Activated naive CD4-positive, alpha-beta T cell treated with anti-CD3 and anti-CD28 coated beads for 36 hours (primary cell): ENCODE measurements at regions not wholly inside any gene's neighbourhood (a gene's known extent, or its start where the extent isn't known, plus 50 kb on each side); places are given as distances from the start of the nearest gene placed in this dataset.

ENCODE experiments used
- CTCF ChIA-PET: fragments of 350-600 bp; sonication (Branson Sonifier 250); formaldehyde crosslinking; loops from one replicate; lab custom pipeline; 2021; ENCODE audit warnings: antibody characterized with exemption; lab: Charles Lee
- DNase-seq: peaks from one replicate; pipeline ENCODE4 v3.0.0-alpha.2; 2020
- H3K27ac Mint-ChIP-seq: one replicate; pipeline ENCODE4 v1.8.0; 2021; ENCODE audit warnings: mild to moderate bottlenecking, mixed read lengths
- H3K27me3 Mint-ChIP-seq: one replicate; pipeline ENCODE4 v1.8.0; 2021; ENCODE audit warnings: low read depth, mixed read lengths
- H3K36me3 Mint-ChIP-seq: one replicate; pipeline ENCODE4 v1.8.0; 2021; ENCODE audit warnings: low read depth, mixed read lengths
- H3K4me1 Mint-ChIP-seq: one replicate; pipeline ENCODE4 v1.8.0; 2021; ENCODE audit warnings: low read depth, mixed read lengths
- H3K4me3 Mint-ChIP-seq: one replicate; pipeline ENCODE4 v1.8.0; 2021; ENCODE audit warnings: mild to moderate bottlenecking, moderate library complexity, mixed read lengths
- H3K9me3 Mint-ChIP-seq: one replicate; pipeline ENCODE4 v1.8.0; 2021; ENCODE audit warnings: mixed read lengths
- intact Hi-C: fragments of 100-400 bp; cut with micrococcal nuclease; formaldehyde crosslinking; loops from one replicate; pipeline ENCODE4 v1.15.1; 2023

GRCh38 chr4:125043486-125043885 lies 271.3 kb upstream of the FAT4 start:
- CTCF ChIA-PET = no interaction called here
- Mint-ChIP-seq H3K27me3 (no peaks in the 10 kb centered on the region), H3K4me1 (no peaks in the 10 kb centered on the region), H3K9me3 (peaks cover 4% of the 10 kb centered on the region), H3K27ac (no peak overlapping the region), H3K36me3 (no peaks in the 10 kb centered on the region), H3K4me3 (no peak overlapping the region)
- intact Hi-C loops = no loop called here
- DNase-seq = no peak

- no peaks in the 10 kb centered on the region for H3K4me1 Mint-ChIP-seq
- no peaks in the 10 kb centered on the region for H3K27me3 Mint-ChIP-seq
- no peak overlapping the region for H3K27ac Mint-ChIP-seq
- no peak for DNase-seq
- H3K36me3 Mint-ChIP-seq = no peaks in the 10 kb centered on the region
- no peak overlapping the region for H3K4me3 Mint-ChIP-seq
- CTCF ChIA-PET = no interaction called here
- peaks cover 4% of the 10 kb centered on the region for H3K9me3 Mint-ChIP-seq
- intact Hi-C loops = no loop called here
Measured at GRCh38 chr4:125042041-125042440, 272.7 kb upstream of the FAT4 start.

GRCh38 chr4:125041372-125041930 lies 273.3 kb upstream of the FAT4 start:
- peaks cover 4% of the 10 kb centered on the region for H3K9me3 Mint-ChIP-seq
- H3K36me3 Mint-ChIP-seq = no peaks in the 10 kb centered on the region
- no peaks in the 10 kb centered on the region for H3K4me1 Mint-ChIP-seq
- intact Hi-C loops = no loop called here
- CTCF ChIA-PET = no interaction called here
- H3K4me3 Mint-ChIP-seq = no peak overlapping the region
- no peaks in the 10 kb centered on the region for H3K27me3 Mint-ChIP-seq
- no peak overlapping the region for H3K27ac Mint-ChIP-seq
- DNase-seq = no peak

GRCh38 chr4:125039550-125039949 lies 275.2 kb upstream of the FAT4 start:
- H3K27me3 Mint-ChIP-seq = no peaks in the 10 kb centered on the region
- DNase-seq = no peak
- no peak overlapping the region for H3K4me3 Mint-ChIP-seq
- intact Hi-C loops = no loop called here
- H3K27ac Mint-ChIP-seq = no peak overlapping the region
- no peaks in the 10 kb centered on the region for H3K4me1 Mint-ChIP-seq
- H3K36me3 Mint-ChIP-seq = no peaks in the 10 kb centered on the region
- CTCF ChIA-PET = no interaction called here
- H3K9me3 Mint-ChIP-seq = peaks cover 5% of the 10 kb centered on the region

- Mint-ChIP-seq H3K27ac (no peak overlapping the region), H3K4me3 (no peak overlapping the region), H3K36me3 (no peaks in the 10 kb centered on the region), H3K4me1 (no peaks in the 10 kb centered on the region), H3K27me3 (no peaks in the 10 kb centered on the region), H3K9me3 (no peaks in the 10 kb centered on the region)
- no peak for DNase-seq
- CTCF ChIA-PET = no interaction called here
- intact Hi-C loops = no loop called here
Measured at GRCh38 chr4:125022855-125023501, 291.8 kb upstream of the FAT4 start.

GRCh38 chr4:125021189-125021588 lies 293.6 kb upstream of the FAT4 start:
- no peaks in the 10 kb centered on the region for H3K27me3 Mint-ChIP-seq
- intact Hi-C loops = no loop called here
- no peaks in the 10 kb centered on the region for H3K36me3 Mint-ChIP-seq
- DNase-seq = no peak
- no peak overlapping the region for H3K4me3 Mint-ChIP-seq
- no peak overlapping the region for H3K27ac Mint-ChIP-seq
- H3K9me3 Mint-ChIP-seq = peaks cover 6% of the 10 kb centered on the region
- CTCF ChIA-PET = no interaction called here
- H3K4me1 Mint-ChIP-seq = no peaks in the 10 kb centered on the region

- Mint-ChIP-seq H3K27me3 (no peaks in the 10 kb centered on the region), H3K9me3 (peaks cover 6% of the 10 kb centered on the region), H3K36me3 (no peaks in the 10 kb centered on the region), H3K4me1 (no peaks in the 10 kb centered on the region), H3K27ac (no peak overlapping the region), H3K4me3 (no peak overlapping the region)
- DNase-seq = no peak
- intact Hi-C loops = no loop called here
- CTCF ChIA-PET = interaction anchor here (0.6 kb wide), 1 partner anchor 238 kb away, joined by 3 read pairs; no protein-coding TSS in a partner anchor
Measured at GRCh38 chr4:125020089-125021034, 294.4 kb upstream of the FAT4 start.

GRCh38 chr4:125016892-125017299 lies 297.9 kb upstream of the FAT4 start:
- H3K27ac Mint-ChIP-seq = no peak overlapping the region
- H3K9me3 Mint-ChIP-seq = peaks cover 6% of the 10 kb centered on the region
- no peaks in the 10 kb centered on the region for H3K27me3 Mint-ChIP-seq
- DNase-seq = no peak
- no peaks in the 10 kb centered on the region for H3K4me1 Mint-ChIP-seq
- no peak overlapping the region for H3K4me3 Mint-ChIP-seq
- intact Hi-C loops = no loop called here
- CTCF ChIA-PET = interaction anchor here (0.6 kb wide), 1 partner anchor 36 kb away, joined by 4 read pairs; no protein-coding TSS in a partner anchor
- H3K36me3 Mint-ChIP-seq = no peaks in the 10 kb centered on the region

GRCh38 chr4:125013891-125014290 lies 300.9 kb upstream of the FAT4 start:
- CTCF ChIA-PET = no interaction called here
- H3K9me3 Mint-ChIP-seq = peaks cover 6% of the 10 kb centered on the region
- no peak for DNase-seq
- no peaks in the 10 kb centered on the region for H3K4me1 Mint-ChIP-seq
- no peaks in the 10 kb centered on the region for H3K27me3 Mint-ChIP-seq
- H3K4me3 Mint-ChIP-seq = no peak overlapping the region
- no peak overlapping the region for H3K27ac Mint-ChIP-seq
- no peaks in the 10 kb centered on the region for H3K36me3 Mint-ChIP-seq
- intact Hi-C loops = no loop called here

- CTCF ChIA-PET = no interaction called here
- Mint-ChIP-seq H3K9me3 (peaks cover 3% of the 10 kb centered on the region), H3K36me3 (no peaks in the 10 kb centered on the region), H3K27me3 (no peaks in the 10 kb centered on the region), H3K4me3 (no peak overlapping the region), H3K27ac (no peak overlapping the region), H3K4me1 (no peaks in the 10 kb centered on the region)
- intact Hi-C loops = no loop called here
- no peak for DNase-seq
Measured at GRCh38 chr4:125011646-125012045, 299.1 kb upstream of the ANKRD50 start.

- no peak overlapping the region for H3K27ac Mint-ChIP-seq
- no peaks in the 10 kb centered on the region for H3K4me1 Mint-ChIP-seq
- peaks cover 3% of the 10 kb centered on the region for H3K9me3 Mint-ChIP-seq
- no peak overlapping the region for H3K4me3 Mint-ChIP-seq
- H3K36me3 Mint-ChIP-seq = no peaks in the 10 kb centered on the region
- H3K27me3 Mint-ChIP-seq = no peaks in the 10 kb centered on the region
- no peak for DNase-seq
- CTCF ChIA-PET = no interaction called here
- intact Hi-C loops = no loop called here
Measured at GRCh38 chr4:125010796-125011503, 298.4 kb upstream of the ANKRD50 start.

- DNase-seq = no peak
- intact Hi-C loops = no loop called here
- Mint-ChIP-seq H3K4me1 (no peaks in the 10 kb centered on the region), H3K36me3 (no peaks in the 10 kb centered on the region), H3K9me3 (peaks cover 3% of the 10 kb centered on the region), H3K4me3 (no peak overlapping the region), H3K27me3 (no peaks in the 10 kb centered on the region), H3K27ac (no peak overlapping the region)
- CTCF ChIA-PET = no interaction called here
Measured at GRCh38 chr4:125008676-125009075, 296.1 kb upstream of the ANKRD50 start.
